Activated CD8-positive, alpha-beta T cell treated with anti-CD3 and anti-CD28 coated beads, Interleukin-2, amount 10 ng/mL, durations not matched to agents 7 days and 5 days (primary cell): ENCODE measurements at regions not wholly inside any gene's neighbourhood (a gene's known extent, or its start where the extent isn't known, plus 50 kb on each side); places are given as distances from the start of the nearest gene placed in this dataset.

ENCODE experiments used
- ATAC-seq: fragments of 150-1000 bp; cut with Tn5 transposase; one replicate; pipeline ENCODE4 v1.10.0; 2021; ENCODE audit warnings: moderate library complexity
- CTCF ChIA-PET: fragments of 350-600 bp; sonication (Branson Sonifier 250); formaldehyde crosslinking; loops from one replicate; lab custom pipeline; 2021; ENCODE audit warnings: antibody characterized with exemption; lab: Charles Lee
- POLR2A ChIA-PET: fragments of 350-600 bp; sonication (Branson Sonifier 250); formaldehyde crosslinking; loops from one replicate; lab custom pipeline; 2021; ENCODE audit warnings: antibody characterized with exemption; lab: Charles Lee
- DNase-seq: peaks from one replicate; pipeline ENCODE4 v3.0.0-alpha.2; 2020
- H3K27ac Mint-ChIP-seq: one replicate; pipeline ENCODE4 v1.8.0; 2021; ENCODE audit warnings: mild to moderate bottlenecking, mixed read lengths
- H3K27me3 Mint-ChIP-seq: one replicate; pipeline ENCODE4 v1.8.0; 2021; ENCODE audit warnings: low read depth, mixed read lengths
- H3K36me3 Mint-ChIP-seq: one replicate; pipeline ENCODE4 v1.8.0; 2021; ENCODE audit warnings: low read depth, mixed read lengths
- H3K4me1 Mint-ChIP-seq: one replicate; pipeline ENCODE4 v1.8.0; 2021; ENCODE audit warnings: low read depth, mixed read lengths
- H3K4me3 Mint-ChIP-seq: one replicate; pipeline ENCODE4 v1.8.0; 2021; ENCODE audit warnings: mild to moderate bottlenecking, mixed read lengths
- H3K9me3 Mint-ChIP-seq: one replicate; pipeline ENCODE4 v1.8.0; 2022; ENCODE audit warnings: mixed read lengths; ENCODE audit not compliant: insufficient read depth

DNA sequence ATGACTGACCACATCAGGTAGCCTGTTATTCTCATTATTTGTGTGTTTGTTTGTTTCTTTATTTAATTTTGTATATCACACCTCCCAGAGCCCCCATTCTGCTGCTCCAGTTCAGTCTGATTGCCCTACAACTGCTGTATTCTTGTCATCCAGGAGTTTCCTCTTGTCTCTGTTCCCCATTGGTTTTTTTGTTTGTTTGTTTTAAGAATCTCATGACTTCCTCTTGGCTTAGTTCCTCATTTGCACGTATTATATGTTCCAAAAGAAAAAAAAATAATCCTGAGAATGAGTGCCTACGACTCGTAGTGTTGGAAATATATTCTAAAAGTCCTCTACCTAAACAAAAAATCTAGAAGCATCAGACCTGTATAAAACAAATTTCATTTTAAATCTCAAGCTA is 142.3 kb upstream of the SLIT2 start:
- Mint-ChIP-seq H3K36me3 (no peaks in the 10 kb centered on the region), H3K4me3 (no peak overlapping the region), H3K4me1 (no peaks in the 10 kb centered on the region), H3K27ac (no peak overlapping the region), H3K27me3 (no peaks in the 10 kb centered on the region), H3K9me3 (peaks cover 4% of the 10 kb centered on the region)
- ChIA-PET CTCF (no interaction called here), POLR2A (no interaction called here)
- ATAC-seq (no peak), DNase-seq (no peak)

DNA sequence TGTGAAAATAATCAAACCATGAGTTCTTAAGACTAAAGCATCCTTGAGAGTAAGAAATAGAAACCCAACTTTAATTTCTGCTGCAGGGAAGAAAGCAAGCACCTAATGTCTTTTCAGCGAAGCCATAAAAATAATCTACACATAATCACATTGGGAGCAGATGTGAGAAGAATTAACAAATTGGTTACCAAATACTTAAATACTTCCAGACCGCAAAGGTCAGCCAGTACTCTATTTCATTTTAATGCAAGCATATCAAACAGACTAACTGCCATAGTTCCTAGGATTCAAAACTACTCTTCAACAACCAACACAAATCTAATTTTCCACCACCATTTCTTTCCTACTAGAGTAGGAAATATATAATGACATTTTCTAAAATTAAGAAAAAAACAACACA is 144.8 kb upstream of the SLIT2 start:
- no peak for ATAC-seq
- H3K27ac Mint-ChIP-seq: no peak overlapping the region
- no peak overlapping the region for H3K4me3 Mint-ChIP-seq
- H3K27me3 Mint-ChIP-seq: no peaks in the 10 kb centered on the region
- H3K4me1 Mint-ChIP-seq: no peaks in the 10 kb centered on the region
- CTCF ChIA-PET: no interaction called here
- POLR2A ChIA-PET: no interaction called here
- H3K9me3 Mint-ChIP-seq: peaks cover 1% of the 10 kb centered on the region
- no peak for DNase-seq
- no peaks in the 10 kb centered on the region for H3K36me3 Mint-ChIP-seq

DNA sequence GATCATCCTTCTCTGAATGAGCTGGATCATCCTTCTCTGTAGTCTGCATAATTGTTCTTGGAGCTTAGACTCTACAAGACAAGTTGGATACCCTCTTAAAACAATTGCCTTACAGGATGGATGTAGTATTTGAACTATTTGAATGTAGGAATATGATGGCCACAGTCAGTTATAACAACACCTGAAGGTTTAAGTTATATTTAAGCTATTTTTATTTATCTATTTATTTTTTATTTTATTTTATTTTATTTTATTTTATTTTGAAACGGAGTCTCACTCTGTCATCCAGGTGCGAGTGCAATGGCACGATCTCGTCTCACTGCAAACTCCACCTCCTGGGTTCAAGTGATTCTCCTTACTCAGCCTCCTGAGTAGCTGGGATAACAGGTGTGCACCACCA is 149.9 kb upstream of the SLIT2 start:
- Mint-ChIP-seq H3K27me3 (no peaks in the 10 kb centered on the region), H3K36me3 (no peaks in the 10 kb centered on the region), H3K4me1 (no peaks in the 10 kb centered on the region), H3K9me3 (peaks cover 6% of the 10 kb centered on the region), H3K4me3 (no peak overlapping the region), H3K27ac (no peak overlapping the region)
- DNase-seq (no peak), ATAC-seq (no peak)
- POLR2A ChIA-PET: no interaction called here
- CTCF ChIA-PET: no interaction called here

DNA sequence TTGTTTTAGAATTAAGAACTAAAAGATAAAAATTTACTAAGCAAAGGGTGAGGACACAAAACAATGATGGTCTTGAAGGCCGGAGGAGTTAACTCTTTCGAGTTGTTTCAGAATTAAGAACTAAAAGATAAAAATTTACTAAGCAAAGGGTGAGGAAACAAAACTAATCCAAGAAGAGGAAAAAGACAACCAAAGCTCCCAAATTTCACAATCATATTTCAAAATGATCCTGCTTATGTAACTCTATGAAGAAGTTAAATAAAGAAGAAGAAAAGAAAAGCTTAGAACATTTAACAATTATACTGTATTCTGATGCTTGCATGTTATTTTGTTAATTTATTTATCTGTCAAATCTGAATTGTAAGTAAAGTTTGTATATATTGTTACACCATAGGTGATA is 154.8 kb upstream of the SLIT2 start:
- Mint-ChIP-seq H3K4me1 (no peaks in the 10 kb centered on the region), H3K9me3 (peaks cover 6% of the 10 kb centered on the region), H3K27ac (no peak overlapping the region), H3K4me3 (no peak overlapping the region), H3K27me3 (no peaks in the 10 kb centered on the region), H3K36me3 (no peaks in the 10 kb centered on the region)
- DNase-seq: no peak
- ATAC-seq: no peak
- ChIA-PET POLR2A (no interaction called here), CTCF (no interaction called here)

DNA sequence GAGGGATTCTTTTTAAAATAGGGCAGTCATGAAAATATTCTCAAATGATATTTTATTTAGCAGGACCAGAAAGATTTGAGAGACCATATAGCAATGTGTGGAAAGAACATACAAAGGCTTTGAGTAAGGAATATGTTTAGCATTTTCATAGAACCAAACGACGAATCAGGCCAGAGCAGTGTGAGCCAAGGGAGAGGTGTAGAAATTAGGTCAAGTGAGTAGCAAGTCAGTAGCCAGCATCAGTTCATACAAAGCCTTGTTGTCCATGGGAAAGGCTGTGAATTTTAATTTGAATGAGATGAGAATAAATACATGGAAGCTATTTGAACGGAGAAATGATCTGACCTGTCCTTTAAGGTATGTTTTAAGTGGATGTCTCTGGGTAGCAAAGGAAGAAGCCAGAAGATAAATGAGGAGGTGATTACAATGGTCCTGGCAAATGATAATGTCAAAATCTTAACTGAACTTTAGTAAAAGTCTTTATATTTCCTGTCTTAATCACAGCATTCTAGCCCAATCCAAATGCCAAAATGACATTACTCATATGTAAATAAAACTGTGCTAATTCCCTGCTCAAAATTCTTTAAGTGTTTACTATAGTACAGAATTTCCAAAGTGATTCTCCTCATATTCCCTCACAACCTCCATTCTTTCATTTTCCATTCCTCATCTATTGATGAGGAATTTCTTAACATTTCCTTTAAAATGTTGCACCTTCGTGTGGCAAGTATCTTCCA is 155.7 kb upstream of the SLIT2 start:
- Mint-ChIP-seq H3K4me3 (no peak overlapping the region), H3K36me3 (no peaks in the 10 kb centered on the region)

DNA sequence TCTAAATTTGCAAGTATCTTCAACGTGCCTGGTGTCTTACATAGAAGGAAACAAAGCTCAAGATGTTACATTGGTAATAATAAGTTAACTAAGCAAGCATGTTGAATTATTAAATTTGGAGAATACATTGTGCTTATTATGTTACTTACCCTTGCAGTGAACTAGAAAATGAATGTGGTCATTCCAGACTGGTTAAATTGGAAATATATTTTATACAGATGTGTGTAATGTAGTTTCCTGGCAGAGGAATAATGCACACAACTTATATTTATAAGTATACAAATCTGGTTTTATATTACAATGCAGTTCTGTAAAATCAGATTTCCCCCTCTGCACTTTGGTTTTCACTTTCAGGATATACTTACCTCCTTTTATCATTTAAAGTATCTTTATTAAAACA is 159.9 kb upstream of the SLIT2 start:
- no peak for DNase-seq
- POLR2A ChIA-PET: no interaction called here
- Mint-ChIP-seq H3K36me3 (no peaks in the 10 kb centered on the region), H3K4me3 (no peak overlapping the region), H3K4me1 (no peaks in the 10 kb centered on the region), H3K27me3 (no peaks in the 10 kb centered on the region), H3K9me3 (no peaks in the 10 kb centered on the region), H3K27ac (no peak overlapping the region)
- CTCF ChIA-PET: no interaction called here
- ATAC-seq: no peak

More for the DNA sequence above, 155.7 kb upstream of the SLIT2 start:
- ATAC-seq: no peak
- Mint-ChIP-seq H3K4me1 (no peaks in the 10 kb centered on the region), H3K27ac (no peak overlapping the region), H3K9me3 (no peaks in the 10 kb centered on the region), H3K27me3 (no peaks in the 10 kb centered on the region)
- ChIA-PET CTCF (no interaction called here), POLR2A (no interaction called here)
- DNase-seq: no peak

DNA sequence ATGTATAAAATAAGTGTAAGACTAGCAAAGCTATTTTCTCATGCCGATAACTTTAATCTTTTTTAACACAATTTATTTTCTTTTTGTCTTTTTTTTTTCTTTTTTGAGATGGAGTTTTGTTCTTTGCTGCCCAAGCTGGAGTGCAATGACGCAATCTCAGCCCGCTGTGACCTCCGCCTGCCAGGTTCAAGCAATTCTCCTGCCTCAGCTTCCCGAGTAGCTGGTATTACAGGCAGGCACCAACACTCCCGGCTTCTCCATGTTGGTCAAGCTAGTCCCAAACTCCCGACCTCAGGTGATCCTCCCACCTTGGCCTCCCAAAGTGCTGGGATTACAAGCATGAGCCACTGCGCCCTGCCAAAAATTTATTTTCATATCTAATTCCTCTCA is 164.2 kb upstream of the SLIT2 start:
- no peak for DNase-seq
- no peaks in the 10 kb centered on the region for H3K36me3 Mint-ChIP-seq
- no peak for ATAC-seq
- H3K4me1 Mint-ChIP-seq: no peaks in the 10 kb centered on the region
- H3K9me3 Mint-ChIP-seq: no peaks in the 10 kb centered on the region
- ChIA-PET POLR2A (no interaction called here), CTCF (no interaction called here)
- no peak overlapping the region for H3K4me3 Mint-ChIP-seq
- H3K27ac Mint-ChIP-seq: no peak overlapping the region
- H3K27me3 Mint-ChIP-seq: no peaks in the 10 kb centered on the region

DNA sequence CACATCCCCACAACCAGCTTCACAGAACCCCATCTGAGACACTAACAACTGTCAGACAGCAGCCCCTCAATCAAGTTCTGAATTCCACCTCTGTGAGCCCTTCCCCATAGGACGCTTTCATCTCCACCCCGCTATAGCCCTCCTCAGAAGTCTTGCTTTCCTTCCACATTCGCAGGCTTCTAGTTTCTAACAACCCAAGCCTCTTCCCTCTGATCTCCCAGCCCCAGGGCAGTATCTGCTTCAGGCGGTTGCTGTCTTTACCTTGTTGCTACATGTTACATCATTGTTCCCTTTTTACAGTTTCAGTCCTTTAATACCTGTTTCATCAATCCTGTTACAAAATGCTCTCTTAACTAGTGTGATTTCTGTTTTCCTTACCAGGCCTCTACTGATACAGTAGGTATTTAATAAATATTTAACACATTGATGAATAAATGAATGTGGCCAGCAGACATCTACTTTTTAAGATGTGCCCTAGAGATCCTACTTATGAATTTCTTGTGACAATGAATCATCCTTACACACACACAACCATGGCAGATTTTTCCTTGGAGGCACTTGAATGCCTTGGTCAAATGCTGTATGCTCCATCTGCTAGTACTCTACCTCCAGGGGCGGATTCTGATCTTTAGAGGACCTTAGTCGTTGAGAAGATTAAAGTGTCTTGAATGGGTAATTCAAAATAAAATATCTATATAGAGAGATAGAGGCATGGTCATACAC is 164.7 kb upstream of the SLIT2 start:
- no peaks in the 10 kb centered on the region for H3K27me3 Mint-ChIP-seq
- ChIA-PET CTCF (no interaction called here), POLR2A (no interaction called here)
- H3K4me1 Mint-ChIP-seq: no peaks in the 10 kb centered on the region
- no peak overlapping the region for H3K27ac Mint-ChIP-seq
- H3K9me3 Mint-ChIP-seq: no peaks in the 10 kb centered on the region
- DNase-seq (no peak), ATAC-seq (no peak)
- no peak overlapping the region for H3K4me3 Mint-ChIP-seq
- no peaks in the 10 kb centered on the region for H3K36me3 Mint-ChIP-seq

DNA sequence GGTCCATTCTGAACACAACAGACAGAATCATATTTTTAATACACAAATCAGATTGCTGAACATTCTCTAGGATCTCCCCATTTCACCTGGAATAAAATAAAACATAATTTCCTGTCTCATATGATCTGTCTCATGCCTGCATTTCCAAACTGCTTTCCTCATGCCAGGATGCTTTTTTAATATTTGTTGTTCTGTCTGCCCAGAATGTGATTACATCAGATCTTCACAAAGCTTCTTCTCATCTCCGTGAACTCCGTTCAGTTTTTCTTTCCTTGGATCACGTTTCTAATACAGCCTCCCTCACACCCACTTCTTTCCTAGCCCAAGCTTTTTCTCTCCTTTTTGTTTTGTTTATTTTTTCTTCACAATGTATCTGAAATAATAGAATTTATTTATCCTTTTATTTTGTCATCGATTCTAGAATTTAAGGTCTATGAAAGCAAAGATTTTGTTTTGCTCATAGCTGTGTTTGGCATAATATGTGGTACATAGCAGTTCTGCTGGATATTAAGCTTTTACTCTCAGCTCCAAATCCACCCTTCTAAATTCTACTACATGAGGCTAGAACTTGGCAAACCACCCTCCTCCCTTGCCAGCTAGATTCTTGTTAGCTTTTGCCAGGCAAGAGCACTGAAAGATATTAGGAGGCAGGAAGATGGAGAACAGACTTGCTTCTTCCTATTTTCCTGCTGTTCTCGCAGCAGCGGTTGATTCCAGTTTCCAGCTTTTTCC is 165.5 kb upstream of the SLIT2 start:
- H3K27me3 Mint-ChIP-seq: no peaks in the 10 kb centered on the region
- DNase-seq: no peak
- no peak overlapping the region for H3K27ac Mint-ChIP-seq
- H3K4me3 Mint-ChIP-seq: no peak overlapping the region
- H3K36me3 Mint-ChIP-seq: no peaks in the 10 kb centered on the region
- no peaks in the 10 kb centered on the region for H3K4me1 Mint-ChIP-seq
- H3K9me3 Mint-ChIP-seq: no peaks in the 10 kb centered on the region
- ChIA-PET CTCF (no interaction called here), POLR2A (no interaction called here)
- ATAC-seq: no peak

DNA sequence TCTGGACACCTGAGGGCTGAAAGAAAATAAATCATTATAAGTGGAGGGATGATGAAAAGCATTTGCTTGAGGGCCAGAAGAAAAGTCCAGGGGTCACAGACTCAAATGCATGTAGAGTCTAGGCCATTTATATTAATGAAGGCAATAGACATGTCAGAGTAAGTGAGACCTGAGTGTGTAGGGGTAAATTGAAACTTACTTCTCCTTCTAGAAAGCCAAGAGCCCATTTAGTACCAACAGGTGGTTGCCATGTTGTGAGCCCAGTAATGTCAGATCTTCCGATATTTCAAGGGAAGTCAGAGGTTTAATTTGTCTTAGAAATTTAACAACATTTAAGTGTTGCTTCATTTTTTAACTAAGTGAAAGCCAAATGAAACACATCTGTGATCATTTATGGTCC is 166.1 kb upstream of the SLIT2 start:
- CTCF ChIA-PET: no interaction called here
- H3K9me3 Mint-ChIP-seq: no peaks in the 10 kb centered on the region
- H3K27me3 Mint-ChIP-seq: no peaks in the 10 kb centered on the region
- DNase-seq (no peak), ATAC-seq (no peak)
- H3K4me3 Mint-ChIP-seq: no peak overlapping the region
- POLR2A ChIA-PET: no interaction called here
- H3K27ac Mint-ChIP-seq: no peak overlapping the region
- no peaks in the 10 kb centered on the region for H3K36me3 Mint-ChIP-seq
- no peaks in the 10 kb centered on the region for H3K4me1 Mint-ChIP-seq

DNA sequence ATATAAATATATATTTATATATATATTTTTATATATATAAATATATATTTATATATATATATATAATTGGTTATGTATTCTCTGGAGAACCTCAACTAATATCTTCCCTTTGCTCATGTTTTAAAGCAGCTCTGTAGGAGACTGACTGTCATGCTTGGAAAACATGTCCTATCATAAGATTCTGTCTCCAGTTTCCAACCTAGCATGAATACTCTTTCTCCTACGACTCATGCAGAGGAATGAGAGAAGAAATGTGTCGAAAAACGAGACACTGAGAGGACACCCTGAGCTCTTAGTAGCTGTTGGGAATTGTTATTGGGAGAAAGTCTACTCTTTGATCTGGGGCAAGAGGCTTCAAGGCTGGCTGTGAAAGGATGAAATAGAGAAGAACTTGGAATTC is 166.5 kb upstream of the SLIT2 start:
- ChIA-PET POLR2A (no interaction called here), CTCF (no interaction called here)
- Mint-ChIP-seq H3K9me3 (no peaks in the 10 kb centered on the region), H3K4me1 (no peaks in the 10 kb centered on the region), H3K27ac (no peak overlapping the region), H3K4me3 (no peak overlapping the region), H3K36me3 (no peaks in the 10 kb centered on the region), H3K27me3 (no peaks in the 10 kb centered on the region)
- ATAC-seq: no peak
- no peak for DNase-seq

DNA sequence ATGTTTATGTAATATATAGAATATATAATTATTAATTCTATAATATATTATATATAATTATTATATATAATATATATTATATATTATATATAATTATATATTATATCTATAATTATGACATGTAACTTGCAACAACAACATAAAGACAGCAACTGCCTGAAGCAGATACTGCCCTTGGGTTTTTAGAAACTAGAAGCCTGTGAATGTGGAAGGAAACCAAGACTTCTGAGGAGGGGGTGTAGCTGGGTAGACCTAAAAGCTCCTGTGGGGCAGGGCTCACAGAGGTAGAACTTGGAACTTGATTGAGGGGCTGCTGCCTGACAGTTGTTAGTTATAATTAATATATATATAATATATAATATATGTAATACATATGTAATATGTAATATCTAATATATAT is 167.2 kb upstream of the SLIT2 start:
- H3K27ac Mint-ChIP-seq: no peak overlapping the region
- no peaks in the 10 kb centered on the region for H3K27me3 Mint-ChIP-seq
- DNase-seq (no peak), ATAC-seq (no peak)
- POLR2A ChIA-PET: no interaction called here
- CTCF ChIA-PET: no interaction called here
- H3K4me1 Mint-ChIP-seq: no peaks in the 10 kb centered on the region
- no peaks in the 10 kb centered on the region for H3K36me3 Mint-ChIP-seq
- no peak overlapping the region for H3K4me3 Mint-ChIP-seq
- H3K9me3 Mint-ChIP-seq: no peaks in the 10 kb centered on the region
